K562 (cell line): ENCODE measurements at regions not wholly inside any gene's neighbourhood (a gene's known extent, or its start where the extent isn't known, plus 50 kb on each side); places are given as distances from the start of the nearest gene placed in this dataset.

Experiments
- ATAC-seq: fragments of 200-7000 bp; cut with Tn5 transposase; 3 replicates; pipeline ENCODE4 v1.9.1; 2020; ENCODE audit warnings: moderate library complexity
- BruUV-seq: library from RNA; stranded (reverse); fragments of 400-500 nt; replicated peaks from 2 replicates; lab custom pipeline; 2021; lab: Mats Ljungman, UMichigan
- CTCF ChIA-PET: fragments of 300-600 bp; formaldehyde crosslinking; extraction: SDS; loops from one replicate; lab custom pipeline; 2021; ENCODE audit warnings: low intra/inter-chr PET ratio; lab: Yijun Ruan, JAX
- POLR2A ChIA-PET: fragments of 300-600, 350-650 bp; sonication (Branson Sonifier 250); formaldehyde crosslinking; extraction: SDS; loops from one replicate; lab custom pipeline; 2021; ENCODE audit warnings: antibody characterized with exemption, inconsistent platforms; lab: Yijun Ruan, JAX
- DNase-seq, 4 experiments: peaks; one replicate each; pipeline versions ENCODE4 v3.0.0 to v3.0.0-alpha.2; 2011 to 2018; ENCODE audit warnings: low spot score in 3 of 4, mixed read lengths in 3 of 4; ENCODE audit errors: extremely low read depth in 1 of 4
- FAIRE-seq: peaks from 2 replicates; lab custom pipeline; 2011; peaks lifted over from hg19 to GRCh38; lab: Jason Lieb, UNC
- H2AFZ ChIP-seq: 2 replicates; pipeline ENCODE4 v1.6.0; 2011; ENCODE audit warnings: low read depth, low read length, control low read depth, inconsistent platforms
- H3K27ac ChIP-seq: fragments of 200-600 bp; 3 replicates; pipeline ENCODE4 v1.8.0; 2011; ENCODE audit warnings: low read depth, mild to moderate bottlenecking, control low read depth, inconsistent platforms, low read length, moderate library complexity, mixed read lengths; ENCODE audit errors: extremely low read depth
- H3K27me3 ChIP-seq, 2 experiments: fragments of 300-600 bp in 1 of 2; 2 replicates in 1 of 2; 3 replicates in 1 of 2; pipeline versions ENCODE4 v1.6.0 to v1.8.0; 2011; ENCODE audit warnings: inconsistent platforms in 2 of 2, low read length in 2 of 2, mild to moderate bottlenecking in 1 of 2, mixed read lengths in 1 of 2, moderate library complexity in 1 of 2; ENCODE audit not compliant: control insufficient read depth in 2 of 2, insufficient read depth in 2 of 2
- H3K36me3 ChIP-seq: fragments of 300-600 bp; 3 replicates; pipeline ENCODE4 v1.8.0; 2011; ENCODE audit warnings: mild to moderate bottlenecking, low read length, inconsistent platforms; ENCODE audit not compliant: control insufficient read depth, insufficient read depth
- H3K4me1 ChIP-seq, 2 experiments: fragments of 200-600 bp in 1 of 2; replicated peaks in 1 of 2; 2 replicates in 1 of 2; 3 replicates in 1 of 2; pipeline versions ENCODE4 v1.5.1 to v1.8.0; 2011; ENCODE audit warnings: inconsistent platforms in 2 of 2, low read length in 2 of 2, mild to moderate bottlenecking in 1 of 2, mixed read lengths in 1 of 2, moderate library complexity in 1 of 2; ENCODE audit not compliant: control insufficient read depth in 2 of 2, insufficient read depth in 2 of 2
- H3K4me2 ChIP-seq: 2 replicates; pipeline ENCODE4 v1.6.1; 2011; ENCODE audit warnings: low read length, control low read depth, inconsistent platforms, mixed read lengths; ENCODE audit not compliant: insufficient read depth
- H3K4me3 ChIP-seq: fragments of 200-600 bp; sonication (generic), shearing (Covaris generic); 2 replicates; pipeline ENCODE4 v1.5.1; 2016; ENCODE audit warnings: control low read depth, inconsistent platforms
- H3K79me2 ChIP-seq: fragments of 200-600 bp; 3 replicates; pipeline ENCODE4 v1.8.0; 2011; ENCODE audit warnings: low read length, inconsistent platforms; ENCODE audit not compliant: control insufficient read depth, insufficient read depth
- H3K9ac ChIP-seq, 2 experiments: 2 replicates each; pipeline versions ENCODE4 v1.6.0 to v1.6.1; 2011; ENCODE audit warnings: low read depth in 2 of 2, low read length in 2 of 2, control low read depth in 1 of 2, inconsistent platforms in 1 of 2, mild to moderate bottlenecking in 1 of 2, mixed read lengths in 1 of 2; ENCODE audit not compliant: insufficient read depth in 1 of 2
- H3K9me1 ChIP-seq: one replicate; pipeline ENCODE4 v1.6.0; 2011; ENCODE audit warnings: inconsistent platforms, mild to moderate bottlenecking, low read length, moderate library complexity; ENCODE audit not compliant: control insufficient read depth, insufficient read depth
- H3K9me3 ChIP-seq: replicated peaks from 2 replicates; pipeline ENCODE4 v1.5.1; 2011; ENCODE audit warnings: low read depth, low read length, inconsistent platforms; ENCODE audit not compliant: control insufficient read depth, insufficient read depth
- H4K20me1 ChIP-seq: replicated peaks from 2 replicates; pipeline ENCODE4 v1.6.1; 2011; ENCODE audit warnings: low read length, inconsistent platforms, mixed read lengths; ENCODE audit not compliant: control insufficient read depth, insufficient read depth
- CEBPZ ChIP-seq: fragments of 150-350 bp; IDR thresholded peaks from 2 replicates; pipeline ENCODE4 v1.6.1; 2014; ENCODE audit warnings: low read depth, mild to moderate bottlenecking, low read length, borderline replicate concordance
- SPI1 ChIP-seq: IDR thresholded peaks from 2 replicates; pipeline ENCODE4 v1.6.1; 2011; ENCODE audit warnings: low read depth, low read length, control low read depth, borderline replicate concordance
- ZBTB11 ChIP-seq, 3 experiments: fragments of 200-800 bp in 1 of 3; fragments of 250-450 bp in 1 of 3; fragments of 450-650 bp in 1 of 3; sonication (Bioruptor Pico) in 1 of 3; sonication (Bioruptor generic) in 1 of 3; formaldehyde crosslinking in 1 of 3; IDR thresholded peaks; 2 replicates each; pipeline versions ENCODE4 v1.6.1 to v1.8.0; 2016 to 2022; ENCODE audit warnings: mild to moderate bottlenecking in 2 of 3, missing genetic modification characterization in 2 of 3, missing compliant biosample characterization in 1 of 3, moderate library complexity in 1 of 3
- WGBS: fragments of 100-300 bp; shearing (Covaris generic); methylation state at CpG from one replicate; pipeline ENCODE4 v1.1.6; 2016; ENCODE audit warnings: low coverage, mixed read lengths; ENCODE audit not compliant: insufficient coverage; ENCODE audit errors: missing lambda C conversion rate; 5-methylcytosine and 5-hydroxymethylcytosine counted together
- in situ Hi-C: fragments of 300-500 bp; cut with MboI; formaldehyde crosslinking; loops from 4 replicates; pipeline ENCODE4 v1.15.0; 2018; ENCODE audit warnings: inconsistent platforms, mixed read lengths
- intact Hi-C: fragments of 100-400 bp; cut with micrococcal nuclease; formaldehyde crosslinking; loops from 2 replicates; pipeline ENCODE4 v1.14.2; 2022

GRCh38 chr20:48364688-48365421 lies 462.9 kb downstream of the PREX1 start:
- Histone ChIP-seq H3K4me3 (no peak overlapping the region), H3K27ac (no peak overlapping the region), H4K20me1 (no peaks in the 10 kb centered on the region; the same call in 1 of the 2 replicates), H3K4me1 (no peaks in the 10 kb centered on the region), H3K9ac (no peak overlapping the region), H2AFZ (no peak overlapping the region), H3K9me1 (no peaks in the 10 kb centered on the region), H3K79me2 (no peaks in the 10 kb centered on the region), H3K27me3 (peaks cover 2 to 12% of the 10 kb centered on the region in 2 experiments; a peak in 2 of 5 replicates), H3K36me3 (no peaks in the 10 kb centered on the region), H3K9me3 (no peaks in the 10 kb centered on the region), H3K4me2 (no peak overlapping the region)
- intact Hi-C loops: no loop called here
- no TSS peak for BruUV-seq
- ATAC-seq (no peak), FAIRE-seq (no peak), DNase-seq (no peak)
- under 1% methylated on average over 10 of the region's 11 CpGs for WGBS
- peak; percentile 28; the same call in 1 of the 2 replicates for TF ChIP-seq SPI1
- TF ChIP-seq ZBTB11 (CRISPR knock-in tag; IDR thresholded peaks at IDR 0.05): peak in 1 of 3 experiments; percentile 23; a peak in 1 of 6 replicates
- TF ChIP-seq CEBPZ: no peak
- POLR2A ChIA-PET: no interaction called here
- CTCF ChIA-PET: no interaction called here
- in situ Hi-C loops: no loop called here
